NCI-H1930 (cell line): ENCODE measurements at regions not wholly inside any gene's neighbourhood (a gene's known extent, or its start where the extent isn't known, plus 50 kb on each side); places are given as distances from the start of the nearest gene placed in this dataset.

Experiments
- DNase-seq, 2 experiments: peaks; one replicate each; lab custom pipeline; 2025; lab: John Stamatoyannopoulos, UW

- no peak for DNase-seq
These were observed 61.2 kb upstream of the MAP1B start for GRCh38 chr5:72046106-72046505.

- DNase-seq, result no peak
These were observed 51.6 kb upstream of the MAP1B start for GRCh38 chr5:72055636-72056035.
